ENCODE measurements at regions not wholly inside any gene's neighbourhood (a gene's known extent, or its start where the extent isn't known, plus 50 kb on each side); places are given as distances from the start of the nearest gene placed in this dataset.

DNA sequence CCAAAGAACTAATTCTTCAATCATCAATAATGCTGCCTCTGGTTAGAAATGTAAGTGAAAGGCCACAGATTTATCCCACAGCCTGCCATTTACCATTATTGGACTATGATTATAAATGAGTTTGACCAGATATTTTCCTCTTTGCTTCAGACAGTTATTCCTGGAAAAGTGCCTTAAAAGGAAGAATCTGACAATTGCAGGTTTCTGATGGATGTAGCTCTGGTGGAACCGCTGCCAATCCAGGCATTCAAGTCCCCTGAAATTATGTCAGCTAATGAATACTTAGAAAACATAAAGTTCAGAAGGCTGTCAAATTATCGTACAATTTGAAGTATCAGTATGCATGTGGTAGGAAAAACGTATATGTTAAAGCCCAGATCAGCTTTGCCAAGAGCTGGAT is 78.2 kb upstream of the NR4A3 start:
- TF ChIP-seq, protein P1, sequence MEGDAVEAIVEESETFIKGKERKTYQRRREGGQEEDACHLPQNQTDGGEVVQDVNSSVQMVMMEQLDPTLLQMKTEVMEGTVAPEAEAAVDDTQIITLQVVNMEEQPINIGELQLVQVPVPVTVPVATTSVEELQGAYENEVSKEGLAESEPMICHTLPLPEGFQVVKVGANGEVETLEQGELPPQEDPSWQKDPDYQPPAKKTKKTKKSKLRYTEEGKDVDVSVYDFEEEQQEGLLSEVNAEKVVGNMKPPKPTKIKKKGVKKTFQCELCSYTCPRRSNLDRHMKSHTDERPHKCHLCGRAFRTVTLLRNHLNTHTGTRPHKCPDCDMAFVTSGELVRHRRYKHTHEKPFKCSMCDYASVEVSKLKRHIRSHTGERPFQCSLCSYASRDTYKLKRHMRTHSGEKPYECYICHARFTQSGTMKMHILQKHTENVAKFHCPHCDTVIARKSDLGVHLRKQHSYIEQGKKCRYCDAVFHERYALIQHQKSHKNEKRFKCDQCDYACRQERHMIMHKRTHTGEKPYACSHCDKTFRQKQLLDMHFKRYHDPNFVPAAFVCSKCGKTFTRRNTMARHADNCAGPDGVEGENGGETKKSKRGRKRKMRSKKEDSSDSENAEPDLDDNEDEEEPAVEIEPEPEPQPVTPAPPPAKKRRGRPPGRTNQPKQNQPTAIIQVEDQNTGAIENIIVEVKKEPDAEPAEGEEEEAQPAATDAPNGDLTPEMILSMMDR (IDR thresholded peaks at IDR 0.05), result no peak
- TF ChIP-seq FOXM1 (IDR thresholded peaks at IDR 0.05; ENCODE audit: low read depth), result no peak
- TF ChIP-seq TAF1 (IDR thresholded peaks at IDR 0.05; ENCODE audit: borderline replicate concordance, low read depth, low read length), result no peak
- TF ChIP-seq POLR2AphosphoS5 (IDR thresholded peaks at IDR 0.05; ENCODE audit: low read depth, low read length), result no peak
- TF ChIP-seq EP300 (IDR thresholded peaks at IDR 0.05; ENCODE audit: borderline replicate concordance in 1 of 2, low read depth in 1 of 2, low read length in 1 of 2), result no peak
- no peak for TF ChIP-seq SIN3A (IDR thresholded peaks at IDR 0.05; ENCODE audit: borderline replicate concordance, low read depth, low read length)
